ENCODE measurements at regions not wholly inside any gene's neighbourhood (a gene's known extent, or its start where the extent isn't known, plus 50 kb on each side); places are given as distances from the start of the nearest gene placed in this dataset.

GRCh38 chr4:23991444-23991843 lies 101.6 kb upstream of the PPARGC1A start:
- no peak overlapping the region for H3K27ac ChIP-seq (replicated peaks)
- no peak for DNase-seq (ENCODE audit: low read depth in 1 of 2, low spot score in 1 of 2)
- no peaks in the 10 kb centered on the region for H3K27me3 ChIP-seq (ENCODE audit: insufficient read depth, poor library complexity, severe bottlenecking)
- TF ChIP-seq REST (IDR thresholded peaks at IDR 0.05; ENCODE audit: insufficient replicate concordance, low read depth): no peak
- TF ChIP-seq SPI1 (IDR thresholded peaks at IDR 0.05; ENCODE audit: borderline replicate concordance, low read depth): no peak
- TF ChIP-seq GABPA (IDR thresholded peaks at IDR 0.05; ENCODE audit: low read depth): no peak
- TF ChIP-seq POLR2AphosphoS5 (IDR thresholded peaks at IDR 0.05; ENCODE audit: low read depth): no peak
- no peak overlapping the region for H3K4me3 ChIP-seq (replicated peaks; ENCODE audit: insufficient read depth, low read length)

DNA sequence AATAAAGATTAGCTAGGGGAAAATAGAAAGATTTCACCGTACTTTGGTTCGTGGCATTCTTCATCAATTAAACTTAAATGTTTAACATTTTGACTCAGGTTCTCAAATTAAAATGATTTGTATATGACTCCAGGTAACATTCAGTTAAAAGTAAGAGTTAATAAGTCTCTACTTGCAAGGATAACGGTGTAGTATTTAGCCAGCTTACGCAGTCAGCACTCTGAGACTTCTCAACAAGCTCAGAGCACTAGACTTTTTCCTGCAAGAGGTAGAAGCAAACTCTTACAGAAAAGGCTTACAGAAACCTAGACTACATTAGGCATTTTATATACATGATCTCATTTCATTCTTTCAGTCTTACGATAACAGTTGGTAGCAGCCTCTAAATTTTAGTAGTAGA lies 96.4 kb upstream of the PPARGC1A start:
- no peak for TF ChIP-seq REST (IDR thresholded peaks at IDR 0.05; ENCODE audit: insufficient replicate concordance, low read depth)
- no peak for TF ChIP-seq POLR2AphosphoS5 (IDR thresholded peaks at IDR 0.05; ENCODE audit: low read depth)
- TF ChIP-seq, protein P1, sequence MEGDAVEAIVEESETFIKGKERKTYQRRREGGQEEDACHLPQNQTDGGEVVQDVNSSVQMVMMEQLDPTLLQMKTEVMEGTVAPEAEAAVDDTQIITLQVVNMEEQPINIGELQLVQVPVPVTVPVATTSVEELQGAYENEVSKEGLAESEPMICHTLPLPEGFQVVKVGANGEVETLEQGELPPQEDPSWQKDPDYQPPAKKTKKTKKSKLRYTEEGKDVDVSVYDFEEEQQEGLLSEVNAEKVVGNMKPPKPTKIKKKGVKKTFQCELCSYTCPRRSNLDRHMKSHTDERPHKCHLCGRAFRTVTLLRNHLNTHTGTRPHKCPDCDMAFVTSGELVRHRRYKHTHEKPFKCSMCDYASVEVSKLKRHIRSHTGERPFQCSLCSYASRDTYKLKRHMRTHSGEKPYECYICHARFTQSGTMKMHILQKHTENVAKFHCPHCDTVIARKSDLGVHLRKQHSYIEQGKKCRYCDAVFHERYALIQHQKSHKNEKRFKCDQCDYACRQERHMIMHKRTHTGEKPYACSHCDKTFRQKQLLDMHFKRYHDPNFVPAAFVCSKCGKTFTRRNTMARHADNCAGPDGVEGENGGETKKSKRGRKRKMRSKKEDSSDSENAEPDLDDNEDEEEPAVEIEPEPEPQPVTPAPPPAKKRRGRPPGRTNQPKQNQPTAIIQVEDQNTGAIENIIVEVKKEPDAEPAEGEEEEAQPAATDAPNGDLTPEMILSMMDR (IDR thresholded peaks at IDR 0.05; ENCODE audit: insufficient read depth, low read length): no peak

GRCh38 chr4:23981328-23981727 lies 91.5 kb upstream of the PPARGC1A start:
- no peak overlapping the region for H3K27ac ChIP-seq (replicated peaks)
- DNase-seq (ENCODE audit: low read depth in 1 of 2, low spot score in 1 of 2): no peak
- no peaks in the 10 kb centered on the region for H3K27me3 ChIP-seq (ENCODE audit: insufficient read depth, poor library complexity, severe bottlenecking)
- no peak overlapping the region for H3K4me3 ChIP-seq (replicated peaks; ENCODE audit: insufficient read depth, low read length)
- no peak for TF ChIP-seq REST (IDR thresholded peaks at IDR 0.05; ENCODE audit: insufficient replicate concordance, low read depth)
- no peak for TF ChIP-seq SPI1 (IDR thresholded peaks at IDR 0.05; ENCODE audit: borderline replicate concordance, low read depth)
- no peak for TF ChIP-seq POLR2AphosphoS5 (IDR thresholded peaks at IDR 0.05; ENCODE audit: low read depth)
- TF ChIP-seq, protein P1 (IDR thresholded peaks at IDR 0.05; ENCODE audit: insufficient read depth, low read length): no peak
- TF ChIP-seq GABPA (IDR thresholded peaks at IDR 0.05; ENCODE audit: low read depth): no peak

More for the DNA sequence above, 96.4 kb upstream of the PPARGC1A start:
- Histone ChIP-seq H3K4me3 (replicated peaks; ENCODE audit: insufficient read depth, low read length) (no peak overlapping the region), H3K27ac (replicated peaks) (no peak overlapping the region), H3K27me3 (ENCODE audit: insufficient read depth, poor library complexity, severe bottlenecking) (no peaks in the 10 kb centered on the region)
- no peak for DNase-seq (ENCODE audit: low read depth in 1 of 2, low spot score in 1 of 2)

GRCh38 chr4:23979534-23979933 lies 89.7 kb upstream of the PPARGC1A start:
- H3K4me3 ChIP-seq (replicated peaks; ENCODE audit: insufficient read depth, low read length): no peak overlapping the region
- DNase-seq (ENCODE audit: low read depth in 1 of 2, low spot score in 1 of 2): no peak

More at GRCh38 chr4:23979534-23979933, 89.7 kb upstream of the PPARGC1A start:
- Histone ChIP-seq H3K27ac (replicated peaks) (no peak overlapping the region), H3K27me3 (ENCODE audit: insufficient read depth, poor library complexity, severe bottlenecking) (no peaks in the 10 kb centered on the region)
- TF ChIP-seq, protein P1 (IDR thresholded peaks at IDR 0.05; ENCODE audit: insufficient read depth, low read length): no peak
- TF ChIP-seq SPI1 (IDR thresholded peaks at IDR 0.05; ENCODE audit: borderline replicate concordance, low read depth) (no peak), GABPA (IDR thresholded peaks at IDR 0.05; ENCODE audit: low read depth) (no peak), POLR2AphosphoS5 (IDR thresholded peaks at IDR 0.05; ENCODE audit: low read depth) (no peak), REST (IDR thresholded peaks at IDR 0.05; ENCODE audit: insufficient replicate concordance, low read depth) (no peak)

Measured in HL-60 (cell line).